ENCODE measurements at regions not wholly inside any gene's neighbourhood (a gene's known extent, or its start where the extent isn't known, plus 50 kb on each side); places are given as distances from the start of the nearest gene placed in this dataset.

DNA sequence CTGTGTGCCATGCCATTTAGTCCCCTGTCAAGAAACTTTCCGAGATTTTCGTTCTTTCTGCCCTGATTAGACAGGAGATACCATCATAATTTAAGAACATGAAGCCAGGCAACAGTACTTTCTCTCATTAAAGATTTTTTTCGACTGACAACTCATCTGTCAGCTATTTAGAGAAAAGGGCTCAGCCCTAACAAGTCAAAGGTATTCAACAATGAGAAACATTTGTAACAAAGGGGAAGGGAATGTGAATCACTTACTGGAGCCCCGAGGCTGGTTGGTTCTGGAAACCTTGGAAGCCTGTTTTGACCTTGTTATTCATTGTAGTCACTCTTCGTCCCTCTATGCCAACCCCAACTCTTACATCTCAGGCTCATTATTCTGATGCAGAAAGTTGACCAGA, 199.4 kb downstream of the SPP2 start:
- TF ChIP-seq, protein P1, sequence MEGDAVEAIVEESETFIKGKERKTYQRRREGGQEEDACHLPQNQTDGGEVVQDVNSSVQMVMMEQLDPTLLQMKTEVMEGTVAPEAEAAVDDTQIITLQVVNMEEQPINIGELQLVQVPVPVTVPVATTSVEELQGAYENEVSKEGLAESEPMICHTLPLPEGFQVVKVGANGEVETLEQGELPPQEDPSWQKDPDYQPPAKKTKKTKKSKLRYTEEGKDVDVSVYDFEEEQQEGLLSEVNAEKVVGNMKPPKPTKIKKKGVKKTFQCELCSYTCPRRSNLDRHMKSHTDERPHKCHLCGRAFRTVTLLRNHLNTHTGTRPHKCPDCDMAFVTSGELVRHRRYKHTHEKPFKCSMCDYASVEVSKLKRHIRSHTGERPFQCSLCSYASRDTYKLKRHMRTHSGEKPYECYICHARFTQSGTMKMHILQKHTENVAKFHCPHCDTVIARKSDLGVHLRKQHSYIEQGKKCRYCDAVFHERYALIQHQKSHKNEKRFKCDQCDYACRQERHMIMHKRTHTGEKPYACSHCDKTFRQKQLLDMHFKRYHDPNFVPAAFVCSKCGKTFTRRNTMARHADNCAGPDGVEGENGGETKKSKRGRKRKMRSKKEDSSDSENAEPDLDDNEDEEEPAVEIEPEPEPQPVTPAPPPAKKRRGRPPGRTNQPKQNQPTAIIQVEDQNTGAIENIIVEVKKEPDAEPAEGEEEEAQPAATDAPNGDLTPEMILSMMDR (IDR thresholded peaks at IDR 0.05; ENCODE audit: low read depth, low read length, poor library complexity, severe bottlenecking): no peak
- TF ChIP-seq EZH2phosphoT487 (IDR thresholded peaks at IDR 0.05; ENCODE audit: borderline replicate concordance, low read length): no peak
